ENCODE measurements at regions not wholly inside any gene's neighbourhood (a gene's known extent, or its start where the extent isn't known, plus 50 kb on each side); places are given as distances from the start of the nearest gene placed in this dataset.

DNA sequence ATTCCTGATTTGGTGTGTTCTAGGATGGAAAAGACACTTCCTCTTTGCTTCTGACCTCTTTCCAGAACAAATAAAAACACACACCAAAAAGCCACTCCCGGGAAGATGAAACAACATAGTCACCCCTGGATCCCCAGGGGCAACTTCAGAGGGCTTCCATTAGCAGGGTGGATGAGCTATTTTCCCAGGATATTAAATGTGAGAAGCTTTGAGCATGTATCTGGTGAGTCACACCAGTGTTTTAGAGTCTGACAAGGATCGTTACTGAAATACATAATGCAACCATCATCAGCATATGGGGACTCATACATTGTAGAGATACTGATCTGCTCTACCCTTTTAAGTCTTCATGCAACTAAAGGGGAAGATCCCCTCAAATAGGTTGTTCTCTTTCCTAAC, 115.5 kb upstream of the ZNF438 start:
- no peak for DNase-seq

GRCh38 chr10:31148951-31149350, 117.3 kb upstream of the ZNF438 start:
- DNase-seq: no peak

DNA sequence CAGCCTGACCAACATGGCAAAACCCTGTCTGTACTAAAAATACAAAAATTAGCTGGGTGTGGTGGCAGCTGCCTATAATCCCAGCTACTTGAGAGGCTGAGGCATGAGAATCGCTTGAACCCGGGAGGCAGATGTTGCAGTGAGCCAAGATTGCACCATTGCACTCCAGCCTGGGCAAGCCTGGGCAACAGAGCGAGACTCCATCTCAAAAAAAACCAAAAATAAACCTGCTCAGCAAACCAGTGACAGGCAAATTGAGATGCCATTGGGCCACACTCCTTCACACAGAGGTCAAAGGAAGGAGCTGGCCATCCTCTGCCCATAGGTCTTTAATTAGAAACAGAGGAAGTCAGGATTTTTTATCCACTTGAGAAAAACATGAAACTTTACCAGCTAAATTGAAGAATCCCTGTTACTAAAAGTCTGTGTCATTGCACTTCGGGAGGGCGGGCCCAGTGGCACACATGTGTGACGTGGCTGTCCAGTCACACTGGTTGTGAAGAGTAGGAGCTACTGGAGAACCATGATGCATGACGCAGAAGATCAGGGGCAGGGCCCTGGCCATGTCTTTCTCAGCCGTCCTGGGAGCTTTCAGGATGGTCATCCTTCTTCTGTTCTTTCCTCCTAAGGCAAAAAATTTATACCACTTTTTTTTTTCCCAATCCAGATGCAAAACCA, 118.3 kb upstream of the ZNF438 start:
- no peak for DNase-seq

- no peak for DNase-seq
These were observed 119.6 kb upstream of the ZNF438 start for GRCh38 chr10:31151301-31151700.

GRCh38 chr10:31152421-31153135, 120.9 kb upstream of the ZNF438 start:
- DNase-seq: no peak

DNA sequence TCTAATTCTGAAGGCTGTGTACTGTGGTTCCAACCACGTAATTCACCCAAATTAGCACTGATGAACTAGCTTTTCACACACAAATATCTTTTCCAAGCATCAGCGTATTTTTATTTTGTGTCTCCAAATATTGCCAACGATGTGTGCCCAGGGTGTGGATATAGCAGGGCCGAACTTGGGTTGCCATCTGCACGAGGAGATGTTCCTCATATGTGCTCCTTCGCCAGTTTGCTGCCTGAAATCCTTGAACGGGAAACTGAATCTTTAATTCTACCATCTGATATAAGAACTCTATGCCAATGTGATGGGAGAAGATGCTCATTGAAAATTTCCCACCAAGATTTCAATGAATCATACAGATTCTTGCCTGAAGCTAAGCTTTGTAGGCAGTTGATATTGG, 121.5 kb upstream of the ZNF438 start:
- no peak for DNase-seq

GRCh38 chr10:31153692-31154091, 122.0 kb upstream of the ZNF438 start:
- no peak for DNase-seq

- DNase-seq: no peak
These were observed 123.3 kb upstream of the ZNF438 start for GRCh38 chr10:31154996-31155395.

- DNase-seq: no peak
These were observed 125.7 kb upstream of the ZNF438 start for GRCh38 chr10:31157123-31158010.

DNA sequence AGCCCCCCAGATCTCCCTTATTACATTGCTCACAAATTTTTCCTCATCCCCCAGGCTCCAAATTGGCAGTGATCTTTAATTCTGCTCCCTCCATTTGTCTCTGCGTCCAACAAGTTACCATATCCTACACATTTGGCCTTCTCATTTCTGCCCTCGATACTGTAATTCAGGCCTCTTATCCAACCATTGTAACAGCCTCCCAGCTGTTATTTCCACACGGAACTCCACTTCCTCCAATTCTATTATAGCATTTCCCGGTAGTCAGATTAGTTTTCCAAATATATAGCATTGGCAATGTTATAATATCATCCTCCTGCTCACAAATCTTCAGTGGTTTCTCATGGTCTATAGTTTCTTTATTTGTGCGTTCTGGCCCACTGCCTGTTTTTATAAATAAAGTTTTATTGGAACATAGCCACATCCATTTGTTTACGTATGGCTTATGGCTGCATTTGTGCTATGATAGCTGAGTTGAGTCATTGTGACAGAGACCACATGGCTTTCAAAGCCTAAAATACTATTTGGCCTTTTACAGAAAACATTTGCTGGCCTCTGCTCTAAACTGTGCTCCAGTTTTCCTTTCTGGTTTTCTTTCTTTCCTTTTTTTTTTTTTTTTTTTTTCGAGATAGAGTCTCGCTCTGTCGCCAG, 126.5 kb upstream of the ZNF438 start:
- DNase-seq: no peak

DNA sequence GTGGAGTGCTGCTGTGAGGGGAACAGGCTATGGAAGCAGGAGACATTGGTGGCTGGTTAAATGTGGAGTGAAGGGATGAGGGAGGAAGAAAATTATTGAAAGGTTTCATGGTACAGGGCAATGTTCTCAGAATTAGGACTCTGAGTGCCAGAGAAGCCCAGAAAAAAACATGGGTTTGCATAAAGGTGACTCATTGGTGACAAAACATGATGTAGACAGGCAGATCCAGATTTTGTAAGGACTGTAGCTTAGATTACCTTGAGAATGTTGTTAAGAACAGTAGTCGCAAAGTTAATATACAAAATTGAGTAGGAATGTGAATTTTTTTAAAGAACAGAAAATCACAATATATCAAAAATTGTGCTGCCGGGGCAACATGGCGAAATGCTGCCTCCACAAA, 134.9 kb upstream of the ZNF438 start:
- DNase-seq: no peak

DNA sequence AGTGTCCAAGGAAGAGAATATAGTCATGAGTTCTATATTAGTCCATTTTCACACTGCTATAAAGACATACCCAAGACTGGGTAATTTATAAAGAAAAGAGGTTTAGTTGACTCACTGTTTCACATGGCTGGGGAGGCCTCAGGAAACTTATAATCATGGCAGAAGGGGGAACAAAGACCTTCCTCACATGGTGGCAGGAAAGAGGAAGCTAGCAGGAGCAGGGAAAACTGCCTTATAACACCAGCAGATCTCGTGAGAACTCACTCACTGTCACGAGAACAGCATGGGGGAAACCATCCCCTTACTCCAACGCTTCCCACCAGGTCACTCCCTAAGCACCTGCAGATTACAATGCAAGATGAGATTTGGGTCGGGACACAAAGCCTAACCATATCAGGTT, 139.0 kb upstream of the ZNF438 start:
- no peak for DNase-seq

GRCh38 chr10:31171402-31172083, 139.9 kb upstream of the ZNF438 start:
- no peak for DNase-seq

GRCh38 chr10:31172925-31173324, 141.3 kb upstream of the ZNF438 start:
- no peak for DNase-seq

DNA sequence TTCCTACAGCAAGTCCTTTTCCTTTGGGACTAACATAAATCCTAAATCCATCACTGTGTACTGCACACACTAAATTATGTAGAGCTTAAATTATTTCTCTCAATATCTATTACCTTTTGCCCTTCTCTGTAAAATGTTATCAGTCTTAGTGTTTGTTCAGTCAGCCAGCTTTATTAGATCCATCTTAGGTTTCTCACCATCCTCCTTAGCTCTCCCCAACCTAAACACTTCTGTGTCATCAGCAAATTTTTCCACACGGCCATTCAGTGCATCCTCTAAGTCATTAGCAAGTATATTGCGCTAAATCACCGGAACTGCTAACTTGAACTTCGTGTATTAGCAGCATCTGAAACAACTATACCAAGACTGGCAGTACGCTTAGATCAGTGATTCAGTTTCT, 142.1 kb upstream of the ZNF438 start:
- no peak for DNase-seq

- no peak for DNase-seq
These were observed 139.8 kb upstream of the ZEB1 start for GRCh38 chr10:31179091-31179680.

DNA sequence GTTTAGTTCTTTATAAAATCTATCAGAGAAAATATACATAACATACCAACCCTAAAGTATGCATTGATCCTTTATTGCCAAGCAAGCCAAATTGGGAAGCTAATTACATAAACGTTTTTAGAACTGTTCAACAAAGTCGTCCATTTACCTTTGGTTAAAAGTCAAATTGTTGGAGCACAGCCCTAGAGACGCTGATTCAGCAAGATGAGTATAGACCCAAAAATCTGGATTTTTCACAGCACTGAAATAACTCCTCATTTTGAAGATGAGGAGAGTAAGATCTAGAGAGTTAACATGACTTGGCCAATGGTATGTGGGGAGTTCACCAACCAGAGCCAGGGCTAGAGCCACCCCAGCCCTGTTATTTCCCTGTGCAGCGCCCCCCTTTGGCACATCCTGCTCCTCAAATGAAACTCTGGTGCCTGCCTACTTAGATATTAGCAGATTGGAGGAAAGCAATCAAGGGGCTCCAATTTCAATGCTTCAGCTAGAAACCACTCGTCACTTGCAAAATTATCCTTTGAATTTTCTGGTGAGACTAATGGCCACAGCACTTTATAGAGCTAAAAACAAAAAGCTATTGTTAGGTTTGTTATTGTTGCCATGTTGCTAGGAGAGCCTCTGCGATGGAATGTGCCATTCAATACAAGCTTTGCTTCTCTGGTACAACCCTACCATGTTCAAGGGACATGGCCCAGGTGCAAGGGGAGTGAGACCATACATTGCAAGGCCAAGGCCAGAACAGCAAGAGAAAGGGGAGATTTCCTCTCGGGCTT, 132.6 kb upstream of the ZEB1 start:
- DNase-seq: no peak

GRCh38 chr10:31187182-31187581, 131.8 kb upstream of the ZEB1 start:
- no peak for DNase-seq

- no peak for DNase-seq
These were observed 131.3 kb upstream of the ZEB1 start for GRCh38 chr10:31187607-31188210.

- no peak for DNase-seq
These were observed 130.1 kb upstream of the ZEB1 start for GRCh38 chr10:31188792-31189406.

DNA sequence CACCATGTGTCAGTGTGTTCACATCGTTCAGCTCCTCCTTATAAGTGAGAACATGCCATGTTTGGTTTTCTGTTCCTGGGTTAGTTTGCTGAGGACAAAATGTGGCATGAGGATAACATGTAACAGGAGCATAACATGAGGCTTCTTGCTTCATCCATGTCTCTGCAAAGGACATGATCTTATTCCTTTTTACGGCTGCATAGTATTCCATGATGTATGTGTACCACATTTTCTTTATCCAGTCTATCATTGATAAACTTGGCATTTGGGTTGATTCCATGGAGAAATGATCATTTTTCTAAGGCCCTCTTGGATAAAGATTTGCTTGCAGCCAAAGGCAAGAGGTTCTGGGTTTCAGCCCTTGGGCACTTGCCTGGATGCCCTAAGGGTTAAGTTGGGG, 128.5 kb upstream of the ZEB1 start:
- DNase-seq: no peak
